ENCODE measurements at regions not wholly inside any gene's neighbourhood (a gene's known extent, or its start where the extent isn't known, plus 50 kb on each side); places are given as distances from the start of the nearest gene placed in this dataset.

GRCh38 chr16:55015181-55015913 lies 84.7 kb downstream of the IRX5 start:
- no peak for TF ChIP-seq RAD21 (IDR thresholded peaks at IDR 0.05; ENCODE audit: low read length)
- TF ChIP-seq CTCF (IDR thresholded peaks at IDR 0.05), result no peak
- no peak for TF ChIP-seq MXI1 (IDR thresholded peaks at IDR 0.05; ENCODE audit: low read depth, low read length)
- no peak for TF ChIP-seq USF1 (IDR thresholded peaks at IDR 0.05; ENCODE audit: borderline replicate concordance, low read depth)
- no peak for TF ChIP-seq USF2 (IDR thresholded peaks at IDR 0.05; ENCODE audit: borderline replicate concordance, low read depth, low read length)
- TF ChIP-seq YY1 (IDR thresholded peaks at IDR 0.05; ENCODE audit: low read depth), result no peak
- TF ChIP-seq EP300 (IDR thresholded peaks at IDR 0.05; ENCODE audit: borderline replicate concordance in 1 of 2, low read depth in 1 of 2, low read length in 1 of 2), result no peak
- TF ChIP-seq SMC3 (IDR thresholded peaks at IDR 0.05; ENCODE audit: low read depth, low read length), result no peak
- TF ChIP-seq RCOR1 (IDR thresholded peaks at IDR 0.05; ENCODE audit: low read length), result no peak
- no peak for TF ChIP-seq JUND (IDR thresholded peaks at IDR 0.05)
- no peak for TF ChIP-seq RFX5 (IDR thresholded peaks at IDR 0.05; ENCODE audit: low read length)

All from SK-N-SH (cell line).